ENCODE measurements at regions not wholly inside any gene's neighbourhood (a gene's known extent, or its start where the extent isn't known, plus 50 kb on each side); places are given as distances from the start of the nearest gene placed in this dataset.

DNA sequence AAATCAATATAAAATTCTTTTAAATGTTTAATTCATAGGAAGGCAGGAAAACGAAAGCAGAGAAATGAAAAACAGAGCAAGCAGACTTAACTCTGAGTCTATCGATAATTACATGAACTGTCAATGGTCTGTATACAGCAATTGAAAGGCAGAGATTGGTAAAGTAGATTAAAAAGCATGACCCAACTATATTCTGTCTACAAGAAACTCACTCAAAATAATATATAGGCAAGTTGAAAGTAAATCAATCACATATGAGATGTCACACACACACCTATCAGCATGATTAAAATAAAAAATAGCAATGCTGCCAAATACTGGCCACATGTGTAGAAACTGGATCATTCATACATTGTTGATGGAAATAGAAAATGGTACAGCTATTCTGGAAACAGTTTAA is 136.4 kb upstream of the CYP1B1 start:
- Histone ChIP-seq H3K36me3 (ENCODE audit: insufficient read depth, low read length) (no peaks in the 10 kb centered on the region), H3K9me2 (replicated peaks; ENCODE audit: low read depth, low read length) (no peaks in the 10 kb centered on the region), H3K79me2 (ENCODE audit: insufficient read depth, low read length) (no peaks in the 10 kb centered on the region), H3K4me3 (ENCODE audit: low read length, poor library complexity, severe bottlenecking) (no peak overlapping the region), H3F3A (ENCODE audit: low read depth) (no peaks in the 10 kb centered on the region), H2AFZ (ENCODE audit: low read length) (no peak overlapping the region), H3K9ac (ENCODE audit: low read depth, low read length, poor library complexity, severe bottlenecking) (no peak overlapping the region), H3K27me3 (ENCODE audit: insufficient read depth, low read length, poor library complexity, severe bottlenecking) (no peaks in the 10 kb centered on the region), H3K4me2 (ENCODE audit: low read depth, low read length, poor library complexity, severe bottlenecking) (no peak overlapping the region), H4K20me1 (ENCODE audit: insufficient read depth, low read length, poor library complexity, severe bottlenecking) (no peaks in the 10 kb centered on the region), H3K9me3 (ENCODE audit: insufficient read depth, low read depth, low read length) (no peaks in the 10 kb centered on the region), H3K4me1 (ENCODE audit: insufficient read depth, low read length, poor library complexity, severe bottlenecking) (peaks cover 7% of the 10 kb centered on the region)
- TF ChIP-seq EZH2phosphoT487 (IDR thresholded peaks at IDR 0.05; ENCODE audit: borderline replicate concordance), result no peak
- TF ChIP-seq, protein P1, sequence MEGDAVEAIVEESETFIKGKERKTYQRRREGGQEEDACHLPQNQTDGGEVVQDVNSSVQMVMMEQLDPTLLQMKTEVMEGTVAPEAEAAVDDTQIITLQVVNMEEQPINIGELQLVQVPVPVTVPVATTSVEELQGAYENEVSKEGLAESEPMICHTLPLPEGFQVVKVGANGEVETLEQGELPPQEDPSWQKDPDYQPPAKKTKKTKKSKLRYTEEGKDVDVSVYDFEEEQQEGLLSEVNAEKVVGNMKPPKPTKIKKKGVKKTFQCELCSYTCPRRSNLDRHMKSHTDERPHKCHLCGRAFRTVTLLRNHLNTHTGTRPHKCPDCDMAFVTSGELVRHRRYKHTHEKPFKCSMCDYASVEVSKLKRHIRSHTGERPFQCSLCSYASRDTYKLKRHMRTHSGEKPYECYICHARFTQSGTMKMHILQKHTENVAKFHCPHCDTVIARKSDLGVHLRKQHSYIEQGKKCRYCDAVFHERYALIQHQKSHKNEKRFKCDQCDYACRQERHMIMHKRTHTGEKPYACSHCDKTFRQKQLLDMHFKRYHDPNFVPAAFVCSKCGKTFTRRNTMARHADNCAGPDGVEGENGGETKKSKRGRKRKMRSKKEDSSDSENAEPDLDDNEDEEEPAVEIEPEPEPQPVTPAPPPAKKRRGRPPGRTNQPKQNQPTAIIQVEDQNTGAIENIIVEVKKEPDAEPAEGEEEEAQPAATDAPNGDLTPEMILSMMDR (conservative IDR thresholded peaks at IDR 0.05; ENCODE audit: low read length), result no peak

DNA sequence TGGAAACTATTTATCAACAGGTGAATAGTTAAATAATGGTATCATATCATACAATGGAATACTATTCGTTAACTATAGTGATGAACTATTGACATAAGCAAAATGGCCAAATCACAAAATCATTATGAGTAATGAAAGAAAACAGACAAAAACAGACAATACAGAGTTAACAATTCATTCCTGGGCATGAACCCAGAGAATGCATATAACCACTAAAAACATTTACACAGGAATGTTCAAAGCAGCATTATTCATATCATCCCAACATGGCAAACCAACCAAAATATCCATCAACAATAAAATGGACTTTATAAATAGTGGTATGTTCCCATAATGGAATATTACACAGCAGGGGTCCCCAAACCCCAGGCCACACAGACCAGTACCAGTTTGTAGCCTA is 131.2 kb upstream of the CYP1B1 start:
- no peak overlapping the region for H2AFZ ChIP-seq (ENCODE audit: low read length)

DNA sequence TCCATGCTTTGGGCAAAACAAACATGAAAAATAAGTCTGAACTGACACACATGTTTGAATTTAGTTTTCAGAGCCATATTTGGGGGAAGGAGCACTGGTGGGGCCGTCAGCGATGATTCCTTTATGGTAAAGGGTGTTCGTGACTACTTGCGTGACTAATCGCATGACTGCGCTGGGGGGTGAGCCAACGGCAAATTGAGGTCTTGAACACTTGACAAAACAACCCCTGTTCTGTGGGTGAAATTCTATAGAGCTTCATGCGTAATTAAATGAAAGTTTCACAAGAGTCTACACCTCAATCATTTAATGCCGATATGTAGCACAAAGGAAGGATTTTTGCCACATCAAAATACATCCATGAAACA is 127.5 kb upstream of the CYP1B1 start:
- Histone ChIP-seq H3K9me2 (replicated peaks; ENCODE audit: low read depth, low read length) (no peaks in the 10 kb centered on the region), H3K4me3 (ENCODE audit: low read length, poor library complexity, severe bottlenecking) (no peak overlapping the region), H3K79me2 (ENCODE audit: insufficient read depth, low read length) (no peaks in the 10 kb centered on the region), H2AFZ (ENCODE audit: low read length) (no peak overlapping the region), H3F3A (ENCODE audit: low read depth) (no peaks in the 10 kb centered on the region), H4K20me1 (ENCODE audit: insufficient read depth, low read length, poor library complexity, severe bottlenecking) (no peaks in the 10 kb centered on the region), H3K9me3 (ENCODE audit: insufficient read depth, low read depth, low read length) (no peaks in the 10 kb centered on the region), H3K9ac (ENCODE audit: low read depth, low read length, poor library complexity, severe bottlenecking) (no peak overlapping the region), H3K36me3 (ENCODE audit: insufficient read depth, low read length) (no peaks in the 10 kb centered on the region), H3K4me2 (ENCODE audit: low read depth, low read length, poor library complexity, severe bottlenecking) (no peak overlapping the region), H3K4me1 (ENCODE audit: insufficient read depth, low read length, poor library complexity, severe bottlenecking) (no peaks in the 10 kb centered on the region), H3K27me3 (ENCODE audit: insufficient read depth, low read length, poor library complexity, severe bottlenecking) (peaks cover 5% of the 10 kb centered on the region)
- TF ChIP-seq EZH2phosphoT487 (IDR thresholded peaks at IDR 0.05; ENCODE audit: borderline replicate concordance), result no peak
- TF ChIP-seq, protein P1 (conservative IDR thresholded peaks at IDR 0.05; ENCODE audit: low read length), result no peak

More for the DNA sequence above, 131.2 kb upstream of the CYP1B1 start:
- TF ChIP-seq, protein P1 (conservative IDR thresholded peaks at IDR 0.05; ENCODE audit: low read length), result no peak
- TF ChIP-seq EZH2phosphoT487 (IDR thresholded peaks at IDR 0.05; ENCODE audit: borderline replicate concordance), result no peak
- Histone ChIP-seq H3K9me3 (ENCODE audit: insufficient read depth, low read depth, low read length) (no peaks in the 10 kb centered on the region), H3K9ac (ENCODE audit: low read depth, low read length, poor library complexity, severe bottlenecking) (no peak overlapping the region), H4K20me1 (ENCODE audit: insufficient read depth, low read length, poor library complexity, severe bottlenecking) (no peaks in the 10 kb centered on the region), H3K36me3 (ENCODE audit: insufficient read depth, low read length) (no peaks in the 10 kb centered on the region), H3F3A (ENCODE audit: low read depth) (no peaks in the 10 kb centered on the region), H3K4me3 (ENCODE audit: low read length, poor library complexity, severe bottlenecking) (no peak overlapping the region), H3K4me1 (ENCODE audit: insufficient read depth, low read length, poor library complexity, severe bottlenecking) (no peaks in the 10 kb centered on the region), H3K79me2 (ENCODE audit: insufficient read depth, low read length) (no peaks in the 10 kb centered on the region), H3K27me3 (ENCODE audit: insufficient read depth, low read length, poor library complexity, severe bottlenecking) (no peaks in the 10 kb centered on the region), H3K9me2 (replicated peaks; ENCODE audit: low read depth, low read length) (no peaks in the 10 kb centered on the region), H3K4me2 (ENCODE audit: low read depth, low read length, poor library complexity, severe bottlenecking) (no peak overlapping the region)

Measured in Loucy (cell line).